H9 (cell line): ENCODE measurements at regions not wholly inside any gene's neighbourhood (a gene's known extent, or its start where the extent isn't known, plus 50 kb on each side); places are given as distances from the start of the nearest gene placed in this dataset.

ENCODE experiments used
- DNase-seq: peaks from one replicate; pipeline ENCODE4 v3.0.0-alpha.2; 2017
- H2AFZ ChIP-seq: one replicate; pipeline ENCODE4 v1.6.1; 2013; ENCODE audit warnings: mild to moderate bottlenecking, low read length, control low read depth, moderate library complexity
- H2AK5ac ChIP-seq: 2 replicates; pipeline ENCODE4 v1.6.1; 2013; ENCODE audit warnings: low read length, control low read depth, mixed read lengths; ENCODE audit not compliant: insufficient read length
- H2BK120ac ChIP-seq: one replicate; pipeline ENCODE4 v1.6.1; 2013; ENCODE audit warnings: low read depth, mild to moderate bottlenecking, low read length, control low read depth, inconsistent platforms; ENCODE audit not compliant: poor library complexity, severe bottlenecking
- H2BK12ac ChIP-seq: 2 replicates; pipeline ENCODE4 v1.6.1; 2013; ENCODE audit warnings: low read length, control low read depth, mixed read lengths, low read depth; ENCODE audit not compliant: insufficient read length
- H2BK15ac ChIP-seq: 2 replicates; pipeline ENCODE4 v1.6.1; 2013; ENCODE audit warnings: low read depth, low read length, control low read depth
- H2BK20ac ChIP-seq: one replicate; pipeline ENCODE4 v1.6.1; 2013; ENCODE audit warnings: low read depth, mild to moderate bottlenecking, low read length, control low read depth, inconsistent platforms; ENCODE audit not compliant: poor library complexity, severe bottlenecking
- H2BK5ac ChIP-seq: 2 replicates; pipeline ENCODE4 v1.6.1; 2013; ENCODE audit warnings: low read length, control low read depth, mixed read lengths; ENCODE audit not compliant: insufficient read length
- H3K14ac ChIP-seq: 2 replicates; pipeline ENCODE4 v1.6.1; 2013; ENCODE audit warnings: low read length, control low read depth; ENCODE audit not compliant: insufficient read depth
- H3K18ac ChIP-seq: 2 replicates; pipeline ENCODE4 v1.6.1; 2013; ENCODE audit warnings: low read depth, mild to moderate bottlenecking, mixed read lengths, low read length, control low read depth; ENCODE audit not compliant: insufficient read length
- H3K23ac ChIP-seq: 2 replicates; pipeline ENCODE4 v1.6.1; 2013; ENCODE audit warnings: low read length, control low read depth, mixed read lengths, low read depth; ENCODE audit not compliant: insufficient read length
- H3K23me2 ChIP-seq: 2 replicates; pipeline ENCODE4 v1.6.1; 2013; ENCODE audit warnings: low read depth, mild to moderate bottlenecking, mixed read lengths, low read length, control low read depth; ENCODE audit not compliant: insufficient read length, poor library complexity, severe bottlenecking
- H3K27ac ChIP-seq: 2 replicates; pipeline ENCODE4 v1.5.1; 2013; ENCODE audit warnings: low read length, control low read depth, mixed read lengths, low read depth; ENCODE audit not compliant: insufficient read length
- H3K27me3 ChIP-seq: 2 replicates; pipeline ENCODE4 v1.6.1; 2013; ENCODE audit warnings: low read length, control low read depth, inconsistent platforms; ENCODE audit not compliant: insufficient read depth
- H3K4ac ChIP-seq: 2 replicates; pipeline ENCODE4 v1.6.1; 2013; ENCODE audit warnings: low read depth, mild to moderate bottlenecking, control low read depth, inconsistent platforms, low read length, moderate library complexity
- H3K4me1 ChIP-seq: 2 replicates; pipeline ENCODE4 v1.6.1; 2013; ENCODE audit warnings: low read length, control low read depth, inconsistent platforms; ENCODE audit not compliant: insufficient read depth
- H3K4me2 ChIP-seq: 2 replicates; pipeline ENCODE4 v1.6.1; 2013; ENCODE audit warnings: low read length, control low read depth, mixed read lengths; ENCODE audit not compliant: insufficient read length, insufficient read depth
- H3K56ac ChIP-seq: 2 replicates; pipeline ENCODE4 v1.6.1; 2013; ENCODE audit warnings: low read depth, mild to moderate bottlenecking, mixed read lengths, low read length, control low read depth; ENCODE audit not compliant: insufficient read length
- H3K79me1 ChIP-seq: 2 replicates; pipeline ENCODE4 v1.6.1; 2013; ENCODE audit warnings: low read depth, mild to moderate bottlenecking, moderate library complexity, low read length, control low read depth, inconsistent platforms; ENCODE audit not compliant: insufficient read depth, poor library complexity, severe bottlenecking
- H3K79me2 ChIP-seq: 2 replicates; pipeline ENCODE4 v1.6.1; 2013; ENCODE audit warnings: low read length, control low read depth, inconsistent platforms; ENCODE audit not compliant: insufficient read depth
- H3K9ac ChIP-seq: 2 replicates; pipeline ENCODE4 v1.6.1; 2013; ENCODE audit warnings: low read length, control low read depth, mixed read lengths; ENCODE audit not compliant: insufficient read length; ENCODE audit errors: extremely low read depth
- H3K9me3 ChIP-seq: one replicate; pipeline ENCODE4 v1.6.1; 2013; ENCODE audit warnings: low read depth, low read length, inconsistent platforms; ENCODE audit not compliant: control insufficient read depth
- H3T11ph ChIP-seq: one replicate; pipeline ENCODE4 v1.6.1; 2013; ENCODE audit warnings: mild to moderate bottlenecking, low read length, control low read depth, inconsistent platforms
- H4K20me1 ChIP-seq: one replicate; pipeline ENCODE4 v1.6.1; 2013; ENCODE audit not compliant: control insufficient read depth, insufficient read length, insufficient read depth
- H4K5ac ChIP-seq: 2 replicates; pipeline ENCODE4 v1.6.1; 2013; ENCODE audit warnings: low read depth, mild to moderate bottlenecking, mixed read lengths, low read length, control low read depth; ENCODE audit not compliant: insufficient read length
- H4K8ac ChIP-seq: replicated peaks from 2 replicates; pipeline ENCODE4 v1.6.1; 2013; ENCODE audit warnings: low read length, control low read depth, mixed read lengths, low read depth; ENCODE audit not compliant: insufficient read length
- H4K91ac ChIP-seq: 2 replicates; pipeline ENCODE4 v1.6.1; 2013; ENCODE audit warnings: low read depth, mild to moderate bottlenecking, moderate library complexity, mixed read lengths, low read length, control low read depth; ENCODE audit not compliant: insufficient read length
- H3K27ac Mint-ChIP-seq, 3 experiments: 2 replicates in 2 of 3; 3 replicates in 1 of 3; pipeline ENCODE4 v1.8.0; 2020 to 2021; ENCODE audit warnings: mixed read lengths in 3 of 3, mild to moderate bottlenecking in 1 of 3, moderate library complexity in 1 of 3
- H3K27me3 Mint-ChIP-seq: 2 replicates; pipeline ENCODE4 v1.8.0; 2021; ENCODE audit warnings: low read depth, mild to moderate bottlenecking, moderate library complexity, mixed read lengths
- H3K36me3 Mint-ChIP-seq, 3 experiments: 2 replicates in 2 of 3; 3 replicates in 1 of 3; pipeline ENCODE4 v1.8.0; 2020 to 2021; ENCODE audit warnings: low read depth in 3 of 3, mixed read lengths in 3 of 3; ENCODE audit not compliant: insufficient read depth in 1 of 3
- H3K4me1 Mint-ChIP-seq, 2 experiments: 2 replicates each; pipeline ENCODE4 v1.8.0; 2020; ENCODE audit warnings: mixed read lengths in 2 of 2
- H3K4me3 Mint-ChIP-seq, 2 experiments: 2 replicates in 1 of 2; 3 replicates in 1 of 2; pipeline ENCODE4 v1.8.0; 2020 to 2021; ENCODE audit warnings: mild to moderate bottlenecking in 2 of 2, mixed read lengths in 2 of 2, moderate library complexity in 1 of 2
- H3K9me3 Mint-ChIP-seq, 2 experiments: 2 replicates in 1 of 2; 3 replicates in 1 of 2; pipeline ENCODE4 v1.8.0; 2020; ENCODE audit warnings: mild to moderate bottlenecking in 2 of 2, mixed read lengths in 2 of 2, moderate library complexity in 1 of 2
- CTCF ChIP-seq: fragments of 200-600 bp; sonication (generic); conservative IDR thresholded peaks from 3 replicates; pipeline ENCODE4 v1.8.0; 2021; ENCODE audit warnings: antibody characterized with exemption, mild to moderate bottlenecking
- WGBS: extraction: QIAGEN DNeasy Blood & Tissue Kit; methylation state at CpG from one replicate; pipeline ENCODE4 v1.1.7; 2013; ENCODE audit warnings: missing lambda C conversion rate, low lambda C conversion rate, mixed read lengths; ENCODE audit not compliant: insufficient read length; ENCODE audit errors: extremely low coverage; 5-methylcytosine and 5-hydroxymethylcytosine counted together

GRCh38 chrX:125152011-125152410, 167.7 kb upstream of the TEX13C start:
- no peak overlapping the region for H3K4me2 ChIP-seq

More at GRCh38 chrX:125152011-125152410, 167.7 kb upstream of the TEX13C start:
- Histone ChIP-seq H3K4ac (no peak overlapping the region), H4K5ac (no peak overlapping the region), H3K27me3 (no peaks in the 10 kb centered on the region), H3K23ac (no peak overlapping the region), H4K8ac (no peak overlapping the region), H2AFZ (no peak overlapping the region), H3K14ac (no peak overlapping the region), H3K18ac (no peak overlapping the region), H2BK120ac (no peak overlapping the region), H2BK15ac (no peak overlapping the region), H3T11ph (no peak overlapping the region), H3K27ac (no peak overlapping the region), H3K4me1 (no peaks in the 10 kb centered on the region), H2BK5ac (no peak overlapping the region), H2BK20ac (no peak overlapping the region), H4K91ac (no peak overlapping the region), H3K79me2 (no peaks in the 10 kb centered on the region), H2AK5ac (no peak overlapping the region), H3K9ac (no peak overlapping the region), H3K56ac (no peak overlapping the region), H3K23me2 (no peaks in the 10 kb centered on the region), H2BK12ac (no peak overlapping the region), H3K79me1 (no peaks in the 10 kb centered on the region), H3K9me3 (no peaks in the 10 kb centered on the region), H4K20me1 (no peaks in the 10 kb centered on the region)
- Mint-ChIP-seq H3K27me3 (no peaks in the 10 kb centered on the region), H3K4me1 (peaks cover 15% of the 10 kb centered on the region in 2 experiments), H3K9me3 (peaks cover 0 to 10% of the 10 kb centered on the region in 2 experiments; a peak in 4 of 5 replicates), H3K36me3 (peaks cover 2 to 5% (median 4%) of the 10 kb centered on the region in 3 experiments; a peak in 3 of 7 replicates), H3K4me3 (no peak overlapping the region), H3K27ac (no peak overlapping the region)
- WGBS, result no CpG with 5 or more reads among the region's 2 CpGs
- TF ChIP-seq CTCF, result no peak
- no peak for DNase-seq
